ENCODE measurements at regions not wholly inside any gene's neighbourhood (a gene's known extent, or its start where the extent isn't known, plus 50 kb on each side); places are given as distances from the start of the nearest gene placed in this dataset.

DNA sequence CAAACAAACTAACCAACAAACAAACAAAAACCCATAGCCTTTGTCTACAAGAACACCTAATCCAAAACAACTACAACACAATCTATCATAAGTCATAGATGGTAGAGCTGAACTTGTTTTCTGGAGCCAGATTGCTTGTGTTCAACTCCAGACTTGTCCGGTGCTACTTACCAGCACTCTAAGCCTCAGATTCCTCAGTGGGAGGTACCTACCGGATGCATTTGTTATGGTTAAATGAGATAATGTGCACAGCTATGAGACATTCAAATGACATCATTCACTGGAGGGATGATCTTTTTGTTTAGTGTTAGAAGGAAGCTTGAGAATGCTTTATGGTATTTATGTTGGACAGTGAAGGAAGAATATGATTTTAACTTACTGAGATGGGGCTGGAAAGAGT, 592.9 kb upstream of the C9orf72 start:
- H3K9me3 Mint-ChIP-seq = peaks cover 2% of the 10 kb centered on the region
- H3K4me3 Mint-ChIP-seq = no peak overlapping the region
- no peak overlapping the region for H3K27ac Mint-ChIP-seq
- no peaks in the 10 kb centered on the region for H3K36me3 Mint-ChIP-seq (ENCODE audit: low read depth)
- DNase-seq = no peak
- no peaks in the 10 kb centered on the region for H3K4me1 Mint-ChIP-seq (ENCODE audit: low read depth)
- no peaks in the 10 kb centered on the region for H3K27me3 Mint-ChIP-seq

DNA sequence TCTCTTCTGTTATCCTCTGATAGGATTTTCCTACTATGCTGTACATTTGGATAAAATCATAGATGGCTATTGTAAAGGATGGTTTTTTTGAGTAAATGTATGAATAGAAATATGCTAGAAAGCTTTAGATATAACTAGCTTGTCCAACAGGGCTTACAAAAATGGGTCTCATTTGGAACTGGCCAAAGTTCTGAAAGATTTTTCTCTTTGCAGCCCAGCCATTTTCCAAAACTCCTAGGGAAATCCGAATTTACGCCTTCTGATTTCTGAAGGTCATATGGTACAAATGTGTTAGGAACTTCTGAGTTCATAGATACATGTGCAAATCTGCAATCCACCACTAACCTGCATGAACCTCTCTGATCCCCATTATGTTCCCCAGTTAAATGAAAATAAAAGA, 603.9 kb upstream of the C9orf72 start:
- H3K4me1 Mint-ChIP-seq (ENCODE audit: low read depth) = no peaks in the 10 kb centered on the region
- no peaks in the 10 kb centered on the region for H3K27me3 Mint-ChIP-seq
- H3K4me3 Mint-ChIP-seq = no peak overlapping the region
- no peaks in the 10 kb centered on the region for H3K36me3 Mint-ChIP-seq (ENCODE audit: low read depth)
- no peak for DNase-seq
- no peaks in the 10 kb centered on the region for H3K9me3 Mint-ChIP-seq
- no peak overlapping the region for H3K27ac Mint-ChIP-seq

DNA sequence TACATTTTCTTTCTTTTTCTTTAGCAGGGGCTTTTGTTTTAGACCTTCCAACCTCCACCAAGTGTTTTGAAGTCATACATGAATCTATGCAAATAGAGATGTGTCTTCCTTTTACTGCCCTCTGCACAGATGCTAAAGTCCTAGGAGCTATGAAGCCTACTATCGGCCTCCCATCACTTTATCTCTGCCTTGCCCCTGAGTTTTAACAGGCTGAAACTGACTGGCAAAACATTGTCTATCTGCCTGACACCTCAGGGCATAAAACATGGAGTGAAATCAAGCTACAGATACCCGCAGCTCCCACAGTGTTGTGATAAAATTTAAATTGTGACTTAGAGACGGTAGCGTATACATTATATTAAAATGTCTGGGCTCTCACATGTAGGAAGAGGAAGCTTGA, 604.6 kb upstream of the C9orf72 start:
- H3K27me3 Mint-ChIP-seq = no peaks in the 10 kb centered on the region
- no peak overlapping the region for H3K4me3 Mint-ChIP-seq
- no peaks in the 10 kb centered on the region for H3K4me1 Mint-ChIP-seq (ENCODE audit: low read depth)
- no peaks in the 10 kb centered on the region for H3K9me3 Mint-ChIP-seq
- no peaks in the 10 kb centered on the region for H3K36me3 Mint-ChIP-seq (ENCODE audit: low read depth)
- no peak overlapping the region for H3K27ac Mint-ChIP-seq
- no peak for DNase-seq

DNA sequence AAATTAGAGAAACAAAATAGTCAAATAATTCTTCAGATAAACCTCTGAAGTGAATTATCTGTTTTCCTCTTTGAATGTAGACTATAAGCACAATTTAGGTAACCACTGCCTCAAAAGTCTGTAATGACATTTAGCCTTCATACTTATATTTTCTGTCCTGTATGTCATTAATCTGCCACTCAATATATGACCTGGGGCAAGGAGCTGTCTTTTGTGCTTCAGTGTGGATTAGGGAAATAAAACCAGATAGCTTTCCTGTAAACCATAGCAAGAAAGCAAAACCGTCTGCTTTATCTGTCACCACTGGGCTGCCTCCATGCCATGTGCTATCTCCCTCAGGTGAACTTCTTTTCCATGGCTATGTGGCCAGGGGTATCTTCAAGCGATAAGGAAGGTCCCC, 606.6 kb upstream of the C9orf72 start:
- no peaks in the 10 kb centered on the region for H3K36me3 Mint-ChIP-seq (ENCODE audit: low read depth)

DNA sequence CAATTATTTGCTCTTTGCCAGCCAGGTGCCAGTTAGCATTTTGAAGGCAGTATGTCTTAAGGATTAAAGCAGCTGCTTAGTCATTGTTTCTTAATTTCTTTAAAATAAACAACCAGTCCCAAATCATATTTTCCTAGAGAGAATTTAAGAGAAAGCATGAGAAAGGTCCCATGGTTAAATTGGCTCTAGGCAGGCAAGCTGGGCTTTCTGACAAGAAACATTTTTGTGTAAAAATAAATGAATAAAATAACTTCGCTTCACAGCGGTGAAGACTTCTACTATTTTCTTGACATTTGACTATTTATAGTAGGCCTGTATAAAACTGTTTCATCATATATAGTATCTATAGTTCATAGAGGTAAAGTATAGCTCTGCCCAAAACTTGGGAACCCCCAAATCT, 617.7 kb upstream of the C9orf72 start:
- no peak overlapping the region for H3K27ac Mint-ChIP-seq
- DNase-seq = no peak
- peaks cover 28% of the 10 kb centered on the region for H3K9me3 Mint-ChIP-seq
- no peaks in the 10 kb centered on the region for H3K36me3 Mint-ChIP-seq (ENCODE audit: low read depth)
- no peak overlapping the region for H3K4me3 Mint-ChIP-seq
- H3K27me3 Mint-ChIP-seq = no peaks in the 10 kb centered on the region
- no peaks in the 10 kb centered on the region for H3K4me1 Mint-ChIP-seq (ENCODE audit: low read depth)

More for the DNA sequence above, 606.6 kb upstream of the C9orf72 start:
- H3K27ac Mint-ChIP-seq = no peak overlapping the region
- DNase-seq = no peak
- H3K4me1 Mint-ChIP-seq (ENCODE audit: low read depth) = no peaks in the 10 kb centered on the region
- no peaks in the 10 kb centered on the region for H3K27me3 Mint-ChIP-seq
- H3K4me3 Mint-ChIP-seq = no peak overlapping the region
- H3K9me3 Mint-ChIP-seq = no peaks in the 10 kb centered on the region

DNA sequence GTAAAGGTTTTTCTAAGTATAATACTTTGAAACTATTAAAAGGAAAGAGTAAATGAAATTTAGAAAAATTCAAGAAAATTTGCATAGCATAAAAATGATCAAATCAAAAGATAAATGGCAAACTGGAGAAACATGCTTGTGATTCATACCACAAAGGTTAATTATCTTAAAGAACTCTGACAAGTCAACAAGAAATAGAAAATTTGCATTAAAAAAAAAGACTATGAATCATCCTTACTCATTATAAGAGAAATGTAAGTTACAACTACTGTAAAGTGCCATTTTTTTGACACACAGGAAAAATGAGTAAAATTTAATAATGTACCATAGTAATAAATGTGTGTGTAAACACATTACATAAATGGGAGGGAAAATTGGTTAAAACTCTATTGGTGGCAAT, 624.4 kb upstream of the C9orf72 start:
- H3K27me3 Mint-ChIP-seq = no peaks in the 10 kb centered on the region

DNA sequence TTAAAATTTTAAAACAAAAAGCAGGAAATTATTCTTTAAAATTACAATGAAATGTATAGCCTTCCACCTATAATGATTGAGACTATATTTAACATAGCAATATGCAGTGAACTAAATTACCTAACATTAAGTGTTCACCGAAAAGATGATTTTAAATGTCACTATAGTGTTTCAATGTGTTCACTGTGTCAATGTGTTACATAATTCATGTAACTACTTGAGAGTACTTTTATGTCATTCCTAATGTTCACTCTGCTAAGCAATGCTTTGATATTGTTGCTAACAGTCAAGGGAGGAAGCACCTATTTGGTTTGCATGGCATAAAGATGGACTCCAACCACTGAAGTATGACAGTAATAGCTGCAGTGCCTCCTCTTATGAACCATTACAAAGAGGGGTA, 629.8 kb upstream of the C9orf72 start:
- Mint-ChIP-seq H3K4me3 (no peak overlapping the region), H3K27me3 (no peaks in the 10 kb centered on the region), H3K4me1 (ENCODE audit: low read depth) (no peaks in the 10 kb centered on the region)

More for the DNA sequence above, 624.4 kb upstream of the C9orf72 start:
- no peak overlapping the region for H3K27ac Mint-ChIP-seq
- H3K9me3 Mint-ChIP-seq = peaks cover 4% of the 10 kb centered on the region
- H3K4me1 Mint-ChIP-seq (ENCODE audit: low read depth) = no peaks in the 10 kb centered on the region
- H3K36me3 Mint-ChIP-seq (ENCODE audit: low read depth) = no peaks in the 10 kb centered on the region
- H3K4me3 Mint-ChIP-seq = no peak overlapping the region
- DNase-seq = no peak

DNA sequence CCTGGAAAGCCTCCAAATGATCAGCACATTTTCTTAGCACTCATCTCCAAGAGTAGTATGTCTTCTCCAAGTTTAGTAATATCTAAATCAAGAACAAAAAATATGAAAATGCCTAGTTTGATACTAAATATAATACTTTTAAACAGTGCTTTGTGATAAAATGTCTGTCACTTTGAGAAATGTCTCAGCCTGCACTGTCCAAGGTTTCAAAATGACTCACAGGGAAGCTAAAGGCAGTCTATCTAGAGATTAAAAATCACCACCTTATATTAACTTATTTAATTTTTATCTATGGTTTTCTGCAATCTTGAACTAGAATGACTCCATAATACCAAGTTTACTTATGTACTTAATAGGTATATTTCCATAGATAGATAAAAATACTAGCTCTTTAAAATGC, 633.0 kb upstream of the C9orf72 start:
- DNase-seq = no peak
- Mint-ChIP-seq H3K9me3 (peaks cover 12% of the 10 kb centered on the region), H3K27me3 (no peaks in the 10 kb centered on the region), H3K4me3 (no peak overlapping the region), H3K4me1 (ENCODE audit: low read depth) (no peaks in the 10 kb centered on the region), H3K27ac (no peak overlapping the region), H3K36me3 (ENCODE audit: low read depth) (no peaks in the 10 kb centered on the region)

More for the DNA sequence above, 629.8 kb upstream of the C9orf72 start:
- DNase-seq = no peak
- Mint-ChIP-seq H3K36me3 (ENCODE audit: low read depth) (no peaks in the 10 kb centered on the region), H3K27ac (no peak overlapping the region), H3K9me3 (peaks cover 14% of the 10 kb centered on the region)

DNA sequence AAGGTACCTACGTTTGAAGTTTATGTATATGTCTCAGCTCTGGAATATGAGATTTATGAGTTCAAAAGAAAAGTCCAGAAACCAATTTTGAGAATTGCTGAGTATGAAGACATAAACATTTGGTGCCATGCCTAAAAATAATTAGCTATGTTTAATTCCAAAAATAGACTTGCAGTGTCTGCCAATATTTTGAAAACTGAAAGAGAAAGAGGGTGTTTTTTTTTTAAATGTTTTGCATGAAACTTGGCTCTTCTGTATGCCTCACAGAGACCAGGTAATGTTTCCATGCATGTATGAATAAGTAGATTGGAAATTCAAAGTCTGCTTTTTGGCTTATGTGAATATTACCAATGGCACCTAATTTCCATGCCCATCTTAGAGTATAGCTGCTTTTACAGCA, 634.4 kb upstream of the C9orf72 start:
- Mint-ChIP-seq H3K9me3 (peaks cover 10% of the 10 kb centered on the region), H3K27ac (no peak overlapping the region), H3K27me3 (no peaks in the 10 kb centered on the region), H3K4me3 (no peak overlapping the region), H3K4me1 (ENCODE audit: low read depth) (no peaks in the 10 kb centered on the region), H3K36me3 (ENCODE audit: low read depth) (no peaks in the 10 kb centered on the region)
- DNase-seq = no peak

GRCh38 chr9:28209130-28209529, 635.8 kb upstream of the C9orf72 start:
- no peaks in the 10 kb centered on the region for H3K27me3 Mint-ChIP-seq
- no peak overlapping the region for H3K4me3 Mint-ChIP-seq
- no peaks in the 10 kb centered on the region for H3K36me3 Mint-ChIP-seq (ENCODE audit: low read depth)
- DNase-seq = no peak
- H3K9me3 Mint-ChIP-seq = peaks cover 10% of the 10 kb centered on the region
- no peak overlapping the region for H3K27ac Mint-ChIP-seq
- H3K4me1 Mint-ChIP-seq (ENCODE audit: low read depth) = no peaks in the 10 kb centered on the region

- Mint-ChIP-seq H3K27me3 (no peaks in the 10 kb centered on the region), H3K4me3 (no peak overlapping the region), H3K27ac (no peak overlapping the region), H3K9me3 (peaks cover 4% of the 10 kb centered on the region), H3K4me1 (ENCODE audit: low read depth) (no peaks in the 10 kb centered on the region), H3K36me3 (ENCODE audit: low read depth) (no peaks in the 10 kb centered on the region)
- DNase-seq = no peak
Measured at GRCh38 chr9:28212979-28213378, 639.7 kb upstream of the C9orf72 start.

DNA sequence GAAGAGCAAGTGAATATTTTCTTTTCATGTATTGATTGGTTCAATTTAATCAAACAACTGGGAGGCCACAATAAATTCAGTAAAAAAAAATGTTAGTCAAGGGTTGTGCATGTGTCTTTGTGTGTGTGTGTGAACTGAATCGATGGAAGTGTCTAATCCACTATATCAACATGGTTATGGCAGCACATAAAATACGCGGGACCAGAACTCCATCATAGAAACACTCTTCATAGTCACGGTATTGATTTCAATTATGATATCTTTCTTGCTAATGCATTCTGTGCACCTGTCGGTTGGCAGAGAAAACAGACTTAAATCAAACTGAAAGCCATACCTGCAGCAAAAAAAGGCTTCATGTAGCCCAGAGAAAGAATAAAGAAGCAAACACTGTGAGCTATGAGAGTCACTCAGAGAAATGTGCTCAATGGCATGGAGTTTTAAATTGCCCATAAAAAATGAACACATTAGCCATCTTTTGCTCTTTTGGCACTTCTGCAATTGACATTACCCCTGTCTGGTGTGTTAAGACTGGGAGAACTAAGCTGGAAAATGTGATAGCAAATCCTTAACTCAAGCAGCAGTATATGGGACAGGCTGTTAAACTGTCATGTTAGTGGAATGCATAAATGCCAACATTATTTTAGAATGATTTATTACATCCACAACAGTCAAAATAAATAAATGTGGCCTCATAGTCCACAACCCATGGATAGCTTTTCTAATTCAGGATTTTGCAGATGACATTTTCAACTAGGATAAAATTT, 642.4 kb upstream of the C9orf72 start:
- Mint-ChIP-seq H3K9me3 (peaks cover 7% of the 10 kb centered on the region), H3K4me1 (ENCODE audit: low read depth) (no peaks in the 10 kb centered on the region), H3K27ac (no peak overlapping the region), H3K4me3 (no peak overlapping the region), H3K36me3 (ENCODE audit: low read depth) (no peaks in the 10 kb centered on the region), H3K27me3 (no peaks in the 10 kb centered on the region)
- DNase-seq = no peak

DNA sequence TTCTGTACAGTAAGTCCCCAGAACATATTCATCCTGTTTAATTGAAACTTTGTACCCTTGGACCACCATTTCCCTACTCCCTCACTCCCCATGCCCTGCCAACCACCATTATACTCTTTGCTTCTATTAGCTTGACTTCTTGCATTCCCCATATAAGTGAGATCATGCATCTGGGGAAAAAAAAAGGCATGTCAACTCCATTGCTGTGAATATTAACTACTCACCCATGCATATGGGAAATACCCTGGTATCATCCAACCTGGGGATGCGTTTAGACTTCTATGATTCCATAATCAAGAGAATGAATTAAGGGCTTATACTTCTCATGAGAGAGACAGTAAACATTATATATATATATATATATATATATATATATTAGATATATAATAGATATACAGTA, 659.4 kb upstream of the C9orf72 start:
- Mint-ChIP-seq H3K9me3 (peaks cover 5% of the 10 kb centered on the region), H3K4me1 (ENCODE audit: low read depth) (no peaks in the 10 kb centered on the region), H3K27me3 (no peaks in the 10 kb centered on the region), H3K36me3 (ENCODE audit: low read depth) (no peaks in the 10 kb centered on the region), H3K4me3 (no peak overlapping the region), H3K27ac (no peak overlapping the region)
- no peak for DNase-seq

- no peak overlapping the region for H3K27ac Mint-ChIP-seq
- no peak overlapping the region for H3K4me3 Mint-ChIP-seq
- no peak for DNase-seq
- no peaks in the 10 kb centered on the region for H3K4me1 Mint-ChIP-seq (ENCODE audit: low read depth)
- peaks cover 10% of the 10 kb centered on the region for H3K9me3 Mint-ChIP-seq
- H3K36me3 Mint-ChIP-seq (ENCODE audit: low read depth) = no peaks in the 10 kb centered on the region
- H3K27me3 Mint-ChIP-seq = no peaks in the 10 kb centered on the region
Measured at GRCh38 chr9:28234133-28234893, 661.0 kb upstream of the C9orf72 start.

GRCh38 chr9:28234894-28235277, 661.6 kb upstream of the C9orf72 start:
- Mint-ChIP-seq H3K27ac (no peak overlapping the region), H3K4me1 (ENCODE audit: low read depth) (no peaks in the 10 kb centered on the region), H3K9me3 (peaks cover 10% of the 10 kb centered on the region), H3K4me3 (no peak overlapping the region), H3K36me3 (ENCODE audit: low read depth) (no peaks in the 10 kb centered on the region), H3K27me3 (no peaks in the 10 kb centered on the region)
- DNase-seq = no peak

All from activated T-cell treated with anti-CD3 and anti-CD28 coated beads, Interleukin-2, amount 50 U/mL, for 24 hours (primary cell).